Karpas-422 (cell line): ENCODE measurements at regions not wholly inside any gene's neighbourhood (a gene's known extent, or its start where the extent isn't known, plus 50 kb on each side); places are given as distances from the start of the nearest gene placed in this dataset.

ENCODE experiments used
- DNase-seq: peaks from one replicate; pipeline ENCODE4 v3.0.0-alpha.2; 2015
- H2AFZ ChIP-seq: fragments of 200-600 bp; sonication (generic); 2 replicates; pipeline ENCODE4 v1.6.1; 2014; ENCODE audit warnings: antibody characterized with exemption, low read length, mixed read lengths
- H3K27ac ChIP-seq: fragments of 200-600 bp; sonication (generic); 2 replicates; pipeline ENCODE4 v1.5.1; 2014; ENCODE audit warnings: mild to moderate bottlenecking, low read length, moderate library complexity
- H3K27me3 ChIP-seq: fragments of 200-600 bp; sonication (generic); 2 replicates; pipeline ENCODE4 v1.6.1; 2014; ENCODE audit warnings: low read length, mixed read lengths
- H3K36me3 ChIP-seq: fragments of 200-600 bp; sonication (generic); 2 replicates; pipeline ENCODE4 v1.6.1; 2014; ENCODE audit warnings: low read length, mixed read lengths; ENCODE audit not compliant: insufficient read depth
- H3K4me1 ChIP-seq: fragments of 200-600 bp; sonication (generic); 2 replicates; pipeline ENCODE4 v1.6.1; 2014; ENCODE audit warnings: mild to moderate bottlenecking, low read length, mixed read lengths
- H3K4me2 ChIP-seq: fragments of 200-600 bp; sonication (generic); 2 replicates; pipeline ENCODE4 v1.6.1; 2014; ENCODE audit warnings: low read length, low read depth, mild to moderate bottlenecking; ENCODE audit not compliant: poor library complexity, severe bottlenecking
- H3K4me3 ChIP-seq: fragments of 200-600 bp; sonication (generic); 2 replicates; pipeline ENCODE4 v1.5.1; 2014; ENCODE audit warnings: mild to moderate bottlenecking, antibody characterized with exemption, low read length, mixed read lengths
- H3K79me2 ChIP-seq: fragments of 200-600 bp; sonication (generic); 2 replicates; pipeline ENCODE4 v1.6.1; 2014; ENCODE audit warnings: mild to moderate bottlenecking, low read length, mixed read lengths
- H3K9ac ChIP-seq: fragments of 200-600 bp; sonication (generic); 2 replicates; pipeline ENCODE4 v1.6.0; 2014; ENCODE audit warnings: low read length
- H3K9me2 ChIP-seq: fragments of 200-600 bp; sonication (generic), shearing (Covaris generic); replicated peaks from 2 replicates; pipeline ENCODE4 v1.6.0; 2014; ENCODE audit warnings: mild to moderate bottlenecking, low read length, moderate library complexity; ENCODE audit not compliant: insufficient read depth
- H3K9me3 ChIP-seq: fragments of 300-700, 200-600 bp; sonication (generic); 2 replicates; pipeline ENCODE4 v1.6.1; 2014; ENCODE audit warnings: low read length, mixed read lengths
- H4K20me1 ChIP-seq: fragments of 200-600 bp; sonication (generic); 2 replicates; pipeline ENCODE4 v1.6.1; 2014; ENCODE audit warnings: mild to moderate bottlenecking, antibody characterized with exemption, low read length, low read depth; ENCODE audit not compliant: insufficient read depth

GRCh38 chr9:78606001-78606379 is 309.1 kb downstream of the PSAT1 start:
- Histone ChIP-seq H3K4me3 (no peak overlapping the region), H3K9me2 (no peaks in the 10 kb centered on the region), H3K4me2 (no peak overlapping the region), H3K4me1 (no peaks in the 10 kb centered on the region), H3K9ac (no peak overlapping the region), H3K27me3 (no peaks in the 10 kb centered on the region), H2AFZ (no peak overlapping the region), H3K9me3 (no peaks in the 10 kb centered on the region), H4K20me1 (no peaks in the 10 kb centered on the region), H3K27ac (no peak overlapping the region), H3K79me2 (no peaks in the 10 kb centered on the region), H3K36me3 (no peaks in the 10 kb centered on the region)
- no peak for DNase-seq

- Histone ChIP-seq H4K20me1 (no peaks in the 10 kb centered on the region), H3K36me3 (no peaks in the 10 kb centered on the region), H3K79me2 (no peaks in the 10 kb centered on the region), H3K4me3 (no peak overlapping the region), H3K27ac (no peak overlapping the region), H3K4me1 (no peaks in the 10 kb centered on the region), H3K27me3 (no peaks in the 10 kb centered on the region), H3K9ac (no peak overlapping the region), H3K9me3 (no peaks in the 10 kb centered on the region), H3K9me2 (no peaks in the 10 kb centered on the region), H2AFZ (no peak overlapping the region), H3K4me2 (no peak overlapping the region)
- DNase-seq: no peak
Observed at GRCh38 chr9:78607853-78608252, 310.9 kb downstream of the PSAT1 start.

- no peak overlapping the region for H3K9ac ChIP-seq
- H3K79me2 ChIP-seq: no peaks in the 10 kb centered on the region
- H3K9me3 ChIP-seq: no peaks in the 10 kb centered on the region
- H3K4me1 ChIP-seq: no peaks in the 10 kb centered on the region
- no peak overlapping the region for H3K27ac ChIP-seq
- H2AFZ ChIP-seq: no peak overlapping the region
- H3K4me3 ChIP-seq: no peak overlapping the region
- H4K20me1 ChIP-seq: no peaks in the 10 kb centered on the region
- no peak overlapping the region for H3K4me2 ChIP-seq
- no peaks in the 10 kb centered on the region for H3K36me3 ChIP-seq
- DNase-seq: no peak
- no peaks in the 10 kb centered on the region for H3K27me3 ChIP-seq
- no peaks in the 10 kb centered on the region for H3K9me2 ChIP-seq
Observed at GRCh38 chr9:78609450-78609849, 312.5 kb downstream of the PSAT1 start.

- no peaks in the 10 kb centered on the region for H3K4me1 ChIP-seq
- no peak overlapping the region for H2AFZ ChIP-seq
- no peak overlapping the region for H3K4me3 ChIP-seq
- no peaks in the 10 kb centered on the region for H3K27me3 ChIP-seq
- DNase-seq: no peak
- no peak overlapping the region for H3K27ac ChIP-seq
- no peak overlapping the region for H3K9ac ChIP-seq
- H4K20me1 ChIP-seq: no peaks in the 10 kb centered on the region
- no peaks in the 10 kb centered on the region for H3K79me2 ChIP-seq
- H3K36me3 ChIP-seq: no peaks in the 10 kb centered on the region
- no peaks in the 10 kb centered on the region for H3K9me3 ChIP-seq
- H3K9me2 ChIP-seq: no peaks in the 10 kb centered on the region
- no peak overlapping the region for H3K4me2 ChIP-seq
Observed at GRCh38 chr9:78612091-78612490, 315.2 kb downstream of the PSAT1 start.

- H3K27ac ChIP-seq: no peak overlapping the region
- no peaks in the 10 kb centered on the region for H3K4me1 ChIP-seq
- no peak overlapping the region for H2AFZ ChIP-seq
- no peaks in the 10 kb centered on the region for H3K9me2 ChIP-seq
- H3K4me3 ChIP-seq: no peak overlapping the region
- H3K27me3 ChIP-seq: no peaks in the 10 kb centered on the region
- H3K9ac ChIP-seq: no peak overlapping the region
- H3K79me2 ChIP-seq: no peaks in the 10 kb centered on the region
- no peaks in the 10 kb centered on the region for H3K36me3 ChIP-seq
- no peak overlapping the region for H3K4me2 ChIP-seq
- H4K20me1 ChIP-seq: no peaks in the 10 kb centered on the region
- H3K9me3 ChIP-seq: no peaks in the 10 kb centered on the region
- DNase-seq: no peak
Observed at GRCh38 chr9:78613006-78613405, 316.1 kb downstream of the PSAT1 start.

GRCh38 chr9:78614892-78615291 is 318.0 kb downstream of the PSAT1 start:
- no peaks in the 10 kb centered on the region for H3K79me2 ChIP-seq

GRCh38 chr9:78615372-78615771 is 318.4 kb downstream of the PSAT1 start:
- Histone ChIP-seq H3K4me2 (no peak overlapping the region), H3K79me2 (no peaks in the 10 kb centered on the region)

More at GRCh38 chr9:78614892-78615291, 318.0 kb downstream of the PSAT1 start:
- no peak overlapping the region for H3K27ac ChIP-seq
- H3K4me1 ChIP-seq: no peaks in the 10 kb centered on the region
- no peaks in the 10 kb centered on the region for H3K9me3 ChIP-seq
- DNase-seq: no peak
- no peak overlapping the region for H3K4me2 ChIP-seq
- no peak overlapping the region for H2AFZ ChIP-seq
- no peaks in the 10 kb centered on the region for H3K36me3 ChIP-seq
- H4K20me1 ChIP-seq: no peaks in the 10 kb centered on the region
- H3K4me3 ChIP-seq: no peak overlapping the region
- no peaks in the 10 kb centered on the region for H3K9me2 ChIP-seq
- no peaks in the 10 kb centered on the region for H3K27me3 ChIP-seq
- H3K9ac ChIP-seq: no peak overlapping the region

GRCh38 chr9:78618735-78619134 is 321.8 kb downstream of the PSAT1 start:
- Histone ChIP-seq H3K4me1 (no peaks in the 10 kb centered on the region), H3K9me2 (no peaks in the 10 kb centered on the region), H3K9me3 (no peaks in the 10 kb centered on the region), H3K27ac (no peak overlapping the region), H3K4me2 (no peak overlapping the region), H4K20me1 (no peaks in the 10 kb centered on the region), H3K9ac (no peak overlapping the region), H3K79me2 (no peaks in the 10 kb centered on the region), H2AFZ (no peak overlapping the region), H3K4me3 (no peak overlapping the region), H3K36me3 (no peaks in the 10 kb centered on the region), H3K27me3 (no peaks in the 10 kb centered on the region)
- no peak for DNase-seq

More at GRCh38 chr9:78615372-78615771, 318.4 kb downstream of the PSAT1 start:
- Histone ChIP-seq H3K36me3 (no peaks in the 10 kb centered on the region), H2AFZ (no peak overlapping the region), H3K9ac (no peak overlapping the region), H3K27me3 (no peaks in the 10 kb centered on the region), H4K20me1 (no peaks in the 10 kb centered on the region), H3K4me3 (no peak overlapping the region), H3K9me2 (no peaks in the 10 kb centered on the region), H3K27ac (no peak overlapping the region), H3K9me3 (no peaks in the 10 kb centered on the region), H3K4me1 (no peaks in the 10 kb centered on the region)
- no peak for DNase-seq

GRCh38 chr9:78620303-78620702 is 323.4 kb downstream of the PSAT1 start:
- Histone ChIP-seq H3K79me2 (no peaks in the 10 kb centered on the region), H3K9me3 (no peaks in the 10 kb centered on the region), H3K4me1 (no peaks in the 10 kb centered on the region), H4K20me1 (no peaks in the 10 kb centered on the region), H3K27me3 (no peaks in the 10 kb centered on the region), H3K27ac (no peak overlapping the region), H3K36me3 (no peaks in the 10 kb centered on the region), H3K9ac (no peak overlapping the region), H3K9me2 (no peaks in the 10 kb centered on the region), H2AFZ (no peak overlapping the region), H3K4me2 (no peak overlapping the region), H3K4me3 (no peak overlapping the region)
- no peak for DNase-seq
